ENCODE measurements at regions not wholly inside any gene's neighbourhood (a gene's known extent, or its start where the extent isn't known, plus 50 kb on each side); places are given as distances from the start of the nearest gene placed in this dataset.

DNA sequence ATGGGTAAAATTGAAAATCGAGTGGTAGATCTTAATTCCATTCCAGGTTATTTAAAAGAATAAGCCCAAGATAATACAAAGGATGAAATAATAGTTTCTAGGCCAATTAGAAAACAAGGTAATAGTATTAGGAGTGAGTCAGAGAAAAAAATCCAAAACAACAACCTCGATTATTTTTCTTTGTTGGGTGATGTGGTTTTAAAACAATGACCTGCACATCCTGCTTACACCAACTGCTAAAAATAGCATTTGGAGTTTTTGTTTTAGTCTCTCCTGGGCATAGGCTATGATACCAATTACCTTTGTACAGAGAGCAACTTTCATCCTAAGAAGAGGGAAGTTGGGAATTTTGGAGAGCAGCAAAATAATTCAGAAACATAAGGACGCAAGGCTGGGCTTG, 101.7 kb upstream of the MYO10 start:
- DNase-seq (ENCODE audit: low read depth), result peak; percentile 47
- H3K4me3 ChIP-seq (ENCODE audit: low read length), result no peak overlapping the region
- TF ChIP-seq, protein P1, sequence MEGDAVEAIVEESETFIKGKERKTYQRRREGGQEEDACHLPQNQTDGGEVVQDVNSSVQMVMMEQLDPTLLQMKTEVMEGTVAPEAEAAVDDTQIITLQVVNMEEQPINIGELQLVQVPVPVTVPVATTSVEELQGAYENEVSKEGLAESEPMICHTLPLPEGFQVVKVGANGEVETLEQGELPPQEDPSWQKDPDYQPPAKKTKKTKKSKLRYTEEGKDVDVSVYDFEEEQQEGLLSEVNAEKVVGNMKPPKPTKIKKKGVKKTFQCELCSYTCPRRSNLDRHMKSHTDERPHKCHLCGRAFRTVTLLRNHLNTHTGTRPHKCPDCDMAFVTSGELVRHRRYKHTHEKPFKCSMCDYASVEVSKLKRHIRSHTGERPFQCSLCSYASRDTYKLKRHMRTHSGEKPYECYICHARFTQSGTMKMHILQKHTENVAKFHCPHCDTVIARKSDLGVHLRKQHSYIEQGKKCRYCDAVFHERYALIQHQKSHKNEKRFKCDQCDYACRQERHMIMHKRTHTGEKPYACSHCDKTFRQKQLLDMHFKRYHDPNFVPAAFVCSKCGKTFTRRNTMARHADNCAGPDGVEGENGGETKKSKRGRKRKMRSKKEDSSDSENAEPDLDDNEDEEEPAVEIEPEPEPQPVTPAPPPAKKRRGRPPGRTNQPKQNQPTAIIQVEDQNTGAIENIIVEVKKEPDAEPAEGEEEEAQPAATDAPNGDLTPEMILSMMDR (IDR thresholded peaks at IDR 0.05; ENCODE audit: insufficient read depth, low read depth, low read length, missing control alignments), result no peak

DNA sequence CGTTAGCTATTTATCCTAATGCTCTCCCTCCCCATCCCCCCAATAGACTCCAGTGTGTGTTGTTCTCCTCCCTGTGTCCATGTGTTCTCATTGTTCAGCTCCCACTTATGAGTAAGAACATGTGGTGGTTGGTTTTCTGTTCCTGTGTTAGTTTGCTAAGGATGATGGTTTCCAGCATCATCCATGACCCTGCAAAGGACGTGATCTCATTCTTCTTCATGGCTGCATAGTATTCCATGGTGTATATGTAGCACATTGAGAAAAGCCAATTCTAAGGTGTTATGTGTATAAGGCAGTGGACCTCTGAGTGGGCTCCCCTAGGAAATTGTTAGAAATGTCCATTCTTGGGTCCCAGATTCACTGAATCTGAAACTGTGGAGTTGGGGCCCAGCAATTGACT, 103.1 kb upstream of the MYO10 start:
- no peak overlapping the region for H3K4me3 ChIP-seq (ENCODE audit: low read length)
- TF ChIP-seq, protein P1 (IDR thresholded peaks at IDR 0.05; ENCODE audit: insufficient read depth, low read depth, low read length, missing control alignments), result no peak
- no peak for DNase-seq (ENCODE audit: low read depth)

DNA sequence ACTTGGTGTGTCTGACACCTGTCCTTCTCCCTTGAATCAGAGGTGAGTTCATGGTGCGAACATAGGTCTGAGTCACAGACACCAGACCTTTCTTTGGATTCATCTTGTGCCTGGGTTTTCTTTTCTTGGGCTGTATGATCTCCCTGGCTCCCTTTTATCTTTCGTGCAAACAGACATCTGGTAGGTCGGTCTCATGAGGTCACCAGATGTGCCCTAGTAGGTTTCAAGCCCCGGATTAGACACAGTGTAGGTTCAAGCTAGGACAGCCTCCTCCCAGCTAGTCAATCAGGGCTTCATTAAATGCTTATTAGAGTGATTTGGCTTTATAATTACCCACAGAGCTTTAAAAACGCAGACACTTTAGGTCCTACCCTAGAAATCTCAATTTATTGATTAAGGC, 106.0 kb upstream of the MYO10 start:
- H3K4me3 ChIP-seq (ENCODE audit: low read length), result no peak overlapping the region
- no peak for DNase-seq (ENCODE audit: low read depth)
- TF ChIP-seq, protein P1 (IDR thresholded peaks at IDR 0.05; ENCODE audit: insufficient read depth, low read depth, low read length, missing control alignments), result no peak

DNA sequence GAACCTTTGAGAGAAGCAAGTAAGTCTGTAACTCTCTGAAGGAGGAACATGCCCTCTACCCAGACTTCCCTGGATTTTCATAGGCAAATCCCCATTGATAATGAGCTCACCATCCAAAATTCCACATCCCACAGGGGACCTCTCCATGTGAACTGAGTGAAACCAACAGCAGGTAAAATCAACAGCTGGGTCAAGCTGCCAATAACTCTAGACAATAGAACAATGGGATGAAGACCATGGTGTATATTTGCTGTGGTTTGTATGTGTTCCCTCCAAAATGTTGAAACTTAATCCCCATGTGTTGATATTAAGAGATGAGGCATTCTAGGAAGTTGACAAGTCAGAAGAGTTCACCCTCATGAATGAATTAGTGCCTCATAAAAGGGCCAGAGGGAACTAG, 110.2 kb upstream of the MYO10 start:
- TF ChIP-seq, protein P1 (IDR thresholded peaks at IDR 0.05; ENCODE audit: insufficient read depth, low read depth, low read length, missing control alignments), result no peak
- DNase-seq (ENCODE audit: low read depth), result no peak

DNA sequence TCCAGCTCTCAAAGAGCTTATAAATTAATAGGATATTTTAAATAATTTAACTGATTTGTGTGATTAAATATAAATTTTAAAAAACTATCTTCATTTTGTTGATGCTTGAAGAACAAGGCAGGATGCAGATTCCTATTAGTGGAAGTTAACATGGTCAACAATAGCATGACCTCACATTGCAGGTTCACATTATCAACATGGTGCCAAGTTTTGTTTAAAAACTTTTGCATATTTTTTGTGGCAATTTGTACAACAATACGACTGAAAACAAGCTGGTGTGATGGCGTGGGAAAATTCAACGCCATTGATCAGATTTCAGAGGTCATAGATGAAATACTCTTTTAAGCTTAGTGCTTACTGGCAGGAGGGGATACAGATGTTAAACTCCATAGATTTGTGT, 114.1 kb upstream of the MYO10 start:
- no peak overlapping the region for H3K4me3 ChIP-seq (ENCODE audit: low read length)
- no peak for DNase-seq (ENCODE audit: low read depth)
- TF ChIP-seq, protein P1 (IDR thresholded peaks at IDR 0.05; ENCODE audit: insufficient read depth, low read depth, low read length, missing control alignments), result no peak

More for the DNA sequence above, 110.2 kb upstream of the MYO10 start:
- H3K4me3 ChIP-seq (ENCODE audit: low read length), result no peak overlapping the region

DNA sequence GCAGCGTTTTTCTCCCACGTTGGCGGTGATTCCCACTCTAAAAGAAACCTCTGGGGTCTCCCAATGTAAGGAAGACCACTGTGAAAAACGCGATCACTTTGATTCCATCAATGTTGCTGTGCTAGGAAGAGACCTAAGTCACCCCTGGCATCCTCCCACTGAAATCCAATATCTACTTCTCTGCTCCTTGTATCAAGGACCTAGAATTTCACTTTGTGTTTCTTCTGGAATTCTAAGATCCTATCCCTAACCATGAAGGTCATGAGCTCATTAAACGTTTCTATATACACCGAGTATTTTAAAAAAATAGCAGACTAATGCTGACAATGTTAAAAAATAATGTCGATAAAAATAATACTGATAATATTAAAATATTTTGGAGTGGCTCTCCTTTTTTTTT, 118.8 kb upstream of the MYO10 start:
- no peak for DNase-seq (ENCODE audit: low read depth)
- H3K4me3 ChIP-seq (ENCODE audit: low read length), result no peak overlapping the region
- TF ChIP-seq, protein P1 (IDR thresholded peaks at IDR 0.05; ENCODE audit: insufficient read depth, low read depth, low read length, missing control alignments), result no peak

DNA sequence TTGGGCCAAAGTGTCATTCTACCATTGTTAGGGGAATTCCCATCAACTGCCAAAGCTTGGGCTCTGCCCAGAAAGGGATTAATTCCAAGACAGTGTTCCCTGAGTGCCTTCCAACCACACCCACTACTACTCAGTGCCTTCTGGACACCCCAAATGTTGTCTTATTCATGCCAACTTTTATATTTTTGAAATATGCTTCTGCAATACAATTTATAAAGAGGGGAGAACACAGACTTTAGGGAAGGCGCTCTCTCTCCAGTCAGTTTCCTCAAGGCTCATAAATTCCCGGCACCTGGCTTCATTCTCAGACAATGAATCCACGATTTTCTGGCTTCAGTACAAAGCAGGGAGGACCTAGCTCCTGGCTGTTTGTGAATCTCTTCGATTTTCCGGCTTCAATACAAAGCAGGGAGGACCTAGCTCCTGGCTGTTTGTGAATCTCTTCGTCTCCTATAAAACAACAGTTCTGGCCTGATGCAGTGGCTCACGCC, 120.1 kb upstream of the MYO10 start:
- TF ChIP-seq, protein P1 (IDR thresholded peaks at IDR 0.05; ENCODE audit: insufficient read depth, low read depth, low read length, missing control alignments), result no peak
- peak; percentile 53 for DNase-seq (ENCODE audit: low read depth)
- no peak overlapping the region for H3K4me3 ChIP-seq (ENCODE audit: low read length)

Measured in epithelial cell of esophagus (primary cell).